CD8-positive, alpha-beta memory T cell (primary cell): ENCODE measurements at regions not wholly inside any gene's neighbourhood (a gene's known extent, or its start where the extent isn't known, plus 50 kb on each side); places are given as distances from the start of the nearest gene placed in this dataset.
A peak's percentile ranks its signal among the peaks of the same experiment; 100 is the strongest.

ENCODE experiments used
- CTCF ChIA-PET: fragments of 350-600 bp; sonication (Branson Sonifier 250); formaldehyde crosslinking; loops from one replicate; lab custom pipeline; 2021; ENCODE audit warnings: antibody characterized with exemption; lab: Charles Lee
- POLR2A ChIA-PET: fragments of 350-600 bp; sonication (Branson Sonifier 250); formaldehyde crosslinking; loops from one replicate; lab custom pipeline; 2021; ENCODE audit warnings: antibody characterized with exemption; lab: Charles Lee
- DNase-seq, 5 donors: peaks; one replicate each; pipeline versions ENCODE4 v3.0.0 to v3.0.0-alpha.2; 2020 to 2022; ENCODE audit warnings: mixed read lengths in 1 of 5
- H3K27ac ChIP-seq: one replicate; pipeline ENCODE4 v1.7.0; 2013; ENCODE audit warnings: low read depth, mild to moderate bottlenecking, low read length, moderate library complexity
- H3K27me3 ChIP-seq: 2 replicates; pipeline ENCODE4 v1.7.0; 2013; ENCODE audit warnings: low read length, mild to moderate bottlenecking; ENCODE audit not compliant: insufficient read depth, poor library complexity, severe bottlenecking
- H3K36me3 ChIP-seq: 2 replicates; pipeline ENCODE4 v1.7.0; 2013; ENCODE audit warnings: mild to moderate bottlenecking, low read length, moderate library complexity; ENCODE audit not compliant: insufficient read depth
- H3K4me1 ChIP-seq: 2 replicates; pipeline ENCODE4 v1.7.0; 2013; ENCODE audit warnings: mild to moderate bottlenecking, low read length, moderate library complexity; ENCODE audit not compliant: insufficient read depth
- H3K4me3 ChIP-seq: 2 replicates; pipeline ENCODE4 v1.7.0; 2013; ENCODE audit warnings: mild to moderate bottlenecking, low read length
- H3K9me3 ChIP-seq: 2 replicates; pipeline ENCODE4 v1.7.0; 2013; ENCODE audit warnings: mild to moderate bottlenecking, low read length
- H3K27ac Mint-ChIP-seq, 8 donors: one replicate each; pipeline ENCODE4 v1.8.0; 2020 to 2021; ENCODE audit warnings: mixed read lengths in 8 of 8, mild to moderate bottlenecking in 6 of 8, inconsistent platforms in 3 of 8, moderate library complexity in 3 of 8
- H3K27me3 Mint-ChIP-seq, 2 donors: one replicate each; pipeline ENCODE4 v1.8.0; 2020 to 2021; ENCODE audit warnings: mixed read lengths in 2 of 2, mild to moderate bottlenecking in 1 of 2, moderate library complexity in 1 of 2
- H3K36me3 Mint-ChIP-seq, 3 donors: one replicate each; pipeline ENCODE4 v1.8.0; 2020 to 2021; ENCODE audit warnings: mixed read lengths in 3 of 3, inconsistent platforms in 1 of 3, mild to moderate bottlenecking in 1 of 3
- H3K4me1 Mint-ChIP-seq, 3 donors: one replicate each; pipeline ENCODE4 v1.8.0; 2020 to 2021; ENCODE audit warnings: mixed read lengths in 3 of 3, inconsistent platforms in 1 of 3, mild to moderate bottlenecking in 1 of 3
- H3K4me3 Mint-ChIP-seq, 7 donors: one replicate each; pipeline ENCODE4 v1.8.0; 2020 to 2021; ENCODE audit warnings: mixed read lengths in 7 of 7, mild to moderate bottlenecking in 6 of 7, moderate library complexity in 4 of 7, inconsistent platforms in 2 of 7
- H3K9me3 Mint-ChIP-seq, 5 donors: one replicate each; pipeline ENCODE4 v1.8.0; 2020 to 2022; ENCODE audit warnings: mixed read lengths in 5 of 5, mild to moderate bottlenecking in 3 of 5, moderate library complexity in 2 of 5, inconsistent platforms in 1 of 5

- CTCF ChIA-PET = interaction anchor here (1.4 kb wide), 1 partner anchor 9 kb away, joined by 3 read pairs; no protein-coding TSS in a partner anchor
- peaks cover 5 to 8% of the 10 kb centered on the region in 2 donors for H3K27me3 Mint-ChIP-seq
- peaks cover 0 to 2% (median 0%) of the 10 kb centered on the region in 5 donors for H3K9me3 Mint-ChIP-seq
- no peaks in the 10 kb centered on the region for H3K4me1 Mint-ChIP-seq
- Histone ChIP-seq H3K27ac (no peak overlapping the region), H3K9me3 (no peaks in the 10 kb centered on the region), H3K4me3 (no peak overlapping the region), H3K4me1 (no peaks in the 10 kb centered on the region), H3K27me3 (no peaks in the 10 kb centered on the region), H3K36me3 (no peaks in the 10 kb centered on the region)
- H3K4me3 Mint-ChIP-seq = no peak overlapping the region
- H3K36me3 Mint-ChIP-seq = no peaks in the 10 kb centered on the region
- DNase-seq = no peak
- POLR2A ChIA-PET = no interaction called here
- no peak overlapping the region for H3K27ac Mint-ChIP-seq
These were observed 113.5 kb downstream of the RIPK4 start for GRCh38 chr21:41653243-41653953.

GRCh38 chr21:41651830-41652229 lies 115.0 kb downstream of the RIPK4 start:
- Mint-ChIP-seq H3K4me3 (no peak overlapping the region), H3K27ac (no peak overlapping the region), H3K27me3 (peaks cover 3 to 8% of the 10 kb centered on the region in 2 donors), H3K4me1 (no peaks in the 10 kb centered on the region), H3K36me3 (no peaks in the 10 kb centered on the region), H3K9me3 (peaks cover 0 to 2% (median 0%) of the 10 kb centered on the region in 5 donors)
- DNase-seq = no peak
- POLR2A ChIA-PET = no interaction called here
- Histone ChIP-seq H3K27me3 (no peaks in the 10 kb centered on the region), H3K4me1 (no peaks in the 10 kb centered on the region), H3K27ac (no peak overlapping the region), H3K9me3 (no peaks in the 10 kb centered on the region), H3K4me3 (no peak overlapping the region), H3K36me3 (no peaks in the 10 kb centered on the region)
- CTCF ChIA-PET = no interaction called here

GRCh38 chr21:41651406-41651805 lies 115.4 kb downstream of the RIPK4 start:
- Mint-ChIP-seq H3K4me1 (no peaks in the 10 kb centered on the region), H3K27ac (peak overlapping the region in 1 of 8 donors; percentile 24), H3K27me3 (peaks cover 3 to 6% of the 10 kb centered on the region in 2 donors), H3K36me3 (no peaks in the 10 kb centered on the region), H3K4me3 (no peak overlapping the region), H3K9me3 (peaks cover 0 to 2% (median 0%) of the 10 kb centered on the region in 5 donors)
- POLR2A ChIA-PET = no interaction called here
- H3K4me3 ChIP-seq = no peak overlapping the region
- H3K36me3 ChIP-seq = no peaks in the 10 kb centered on the region
- CTCF ChIA-PET = no interaction called here
- no peaks in the 10 kb centered on the region for H3K4me1 ChIP-seq
- DNase-seq = no peak
- H3K27me3 ChIP-seq = no peaks in the 10 kb centered on the region
- H3K27ac ChIP-seq = no peak overlapping the region
- H3K9me3 ChIP-seq = no peaks in the 10 kb centered on the region

GRCh38 chr21:41650526-41651145 lies 116.2 kb downstream of the RIPK4 start:
- peaks cover 0 to 2% (median 0%) of the 10 kb centered on the region in 5 donors for H3K9me3 Mint-ChIP-seq
- ChIA-PET POLR2A (no interaction called here), CTCF (no interaction called here)
- Histone ChIP-seq H3K27me3 (no peaks in the 10 kb centered on the region), H3K4me3 (no peak overlapping the region), H3K36me3 (no peaks in the 10 kb centered on the region), H3K4me1 (no peaks in the 10 kb centered on the region), H3K27ac (no peak overlapping the region), H3K9me3 (no peaks in the 10 kb centered on the region)
- H3K27me3 Mint-ChIP-seq = peaks cover 3 to 5% of the 10 kb centered on the region in 2 donors
- no peaks in the 10 kb centered on the region for H3K36me3 Mint-ChIP-seq
- H3K27ac Mint-ChIP-seq = no peak overlapping the region
- no peak for DNase-seq
- no peak overlapping the region for H3K4me3 Mint-ChIP-seq
- H3K4me1 Mint-ChIP-seq = no peaks in the 10 kb centered on the region

GRCh38 chr21:41648591-41649031 lies 118.2 kb downstream of the RIPK4 start:
- Mint-ChIP-seq H3K4me3 (no peak overlapping the region), H3K27me3 (peaks cover 3% of the 10 kb centered on the region in 2 donors), H3K9me3 (no peaks in the 10 kb centered on the region), H3K27ac (no peak overlapping the region), H3K4me1 (no peaks in the 10 kb centered on the region), H3K36me3 (no peaks in the 10 kb centered on the region)
- no peak for DNase-seq
- ChIA-PET CTCF (no interaction called here), POLR2A (no interaction called here)
- no peaks in the 10 kb centered on the region for H3K27me3 ChIP-seq
- H3K4me3 ChIP-seq = no peak overlapping the region
- H3K9me3 ChIP-seq = no peaks in the 10 kb centered on the region
- H3K36me3 ChIP-seq = no peaks in the 10 kb centered on the region
- H3K27ac ChIP-seq = no peak overlapping the region
- no peaks in the 10 kb centered on the region for H3K4me1 ChIP-seq

- Histone ChIP-seq H3K27me3 (no peaks in the 10 kb centered on the region), H3K36me3 (no peaks in the 10 kb centered on the region), H3K9me3 (no peaks in the 10 kb centered on the region), H3K27ac (no peak overlapping the region), H3K4me3 (no peak overlapping the region), H3K4me1 (no peaks in the 10 kb centered on the region)
- ChIA-PET POLR2A (no interaction called here), CTCF (no interaction called here)
- no peaks in the 10 kb centered on the region for H3K4me1 Mint-ChIP-seq
- no peaks in the 10 kb centered on the region for H3K9me3 Mint-ChIP-seq
- peaks cover 3% of the 10 kb centered on the region in 2 donors for H3K27me3 Mint-ChIP-seq
- no peak overlapping the region for H3K4me3 Mint-ChIP-seq
- H3K36me3 Mint-ChIP-seq = no peaks in the 10 kb centered on the region
- no peak for DNase-seq
- no peak overlapping the region for H3K27ac Mint-ChIP-seq
These were observed 118.9 kb downstream of the RIPK4 start for GRCh38 chr21:41647806-41648561.

- Mint-ChIP-seq H3K4me3 (no peak overlapping the region), H3K9me3 (no peaks in the 10 kb centered on the region), H3K27ac (peak overlapping the region in 1 of 8 donors; percentile 11), H3K27me3 (peaks cover 12 to 38% of the 10 kb centered on the region in 2 donors), H3K4me1 (no peaks in the 10 kb centered on the region), H3K36me3 (no peaks in the 10 kb centered on the region)
- H3K27ac ChIP-seq = no peak overlapping the region
- no peaks in the 10 kb centered on the region for H3K4me1 ChIP-seq
- ChIA-PET CTCF (no interaction called here), POLR2A (no interaction called here)
- H3K4me3 ChIP-seq = no peak overlapping the region
- no peaks in the 10 kb centered on the region for H3K27me3 ChIP-seq
- no peaks in the 10 kb centered on the region for H3K9me3 ChIP-seq
- no peaks in the 10 kb centered on the region for H3K36me3 ChIP-seq
- no peak for DNase-seq
These were observed 123.4 kb downstream of the RIPK4 start for GRCh38 chr21:41643246-41643966.
